Fibroblast of pulmonary artery (primary cell): ENCODE measurements at regions not wholly inside any gene's neighbourhood (a gene's known extent, or its start where the extent isn't known, plus 50 kb on each side); places are given as distances from the start of the nearest gene placed in this dataset.
"Not testable (repeated sequence)": the region's sequence is repeated elsewhere in the genome, so short reads cannot be mapped to it uniquely, and the experiment has no call there.

Source experiments
- DNase-seq: peaks from one replicate; pipeline ENCODE4 v3.0.0-alpha.2; 2010; ENCODE audit warnings: low read depth
- H3K4me3 ChIP-seq: replicated peaks from 2 replicates; pipeline ENCODE4 v1.5.1; 2011; ENCODE audit warnings: low read depth, mild to moderate bottlenecking, control low read depth, low read length, moderate library complexity
- CTCF ChIP-seq: IDR thresholded peaks from 2 replicates; pipeline ENCODE4 v1.5.1; 2011; ENCODE audit warnings: mild to moderate bottlenecking, control low read depth, low read length, inconsistent platforms; ENCODE audit errors: missing control alignments

- TF ChIP-seq CTCF: no peak
- peak; percentile 36 for DNase-seq
- H3K4me3 ChIP-seq: no peak overlapping the region
Measured at GRCh38 chr6:137389150-137389704, 105.0 kb downstream of the OLIG3 start.

GRCh38 chr6:137387096-137387764 lies 107.0 kb downstream of the OLIG3 start:
- DNase-seq: no peak
- no peak overlapping the region for H3K4me3 ChIP-seq
- no peak for TF ChIP-seq CTCF

- not testable (repeated sequence) for H3K4me3 ChIP-seq, DNase-seq
Measured at GRCh38 chr6:137383287-137383686, 110.9 kb downstream of the OLIG3 start.

- DNase-seq: no peak
- H3K4me3 ChIP-seq: no peak overlapping the region
- TF ChIP-seq CTCF: no peak
Measured at GRCh38 chr6:137378090-137378369, 116.2 kb downstream of the OLIG3 start.

- H3K4me3 ChIP-seq: no peak overlapping the region
- no peak for DNase-seq
- no peak for TF ChIP-seq CTCF
Measured at GRCh38 chr6:137373296-137373695, 120.9 kb downstream of the OLIG3 start.

GRCh38 chr6:137372532-137372931 lies 121.7 kb downstream of the OLIG3 start:
- H3K4me3 ChIP-seq: no peak overlapping the region
- no peak for DNase-seq
- no peak for TF ChIP-seq CTCF

- H3K4me3 ChIP-seq: no peak overlapping the region
- DNase-seq: no peak
- TF ChIP-seq CTCF: no peak
Measured at GRCh38 chr6:137371634-137372016, 122.6 kb downstream of the OLIG3 start.
